Vagina (tissue), 2 donors: ENCODE measurements at regions not wholly inside any gene's neighbourhood (a gene's known extent, or its start where the extent isn't known, plus 50 kb on each side); places are given as distances from the start of the nearest gene placed in this dataset.

Source experiments
- DNase-seq, 2 donors: peaks; one replicate each; pipeline ENCODE4 v3.0.0-alpha.2; 2017; ENCODE audit errors: extremely low spot score in 2 of 2
- H3K27ac ChIP-seq: fragments of 200-600 bp; sonication (generic); one replicate; pipeline ENCODE4 v1.5.1; 2019
- H3K27me3 ChIP-seq: fragments of 200-600 bp; sonication (generic); one replicate; pipeline ENCODE4 v1.5.1; 2019
- H3K36me3 ChIP-seq, 2 donors: fragments of 200-600 bp; sonication (generic); one replicate each; pipeline ENCODE4 v1.5.1; 2017 to 2019
- H3K4me1 ChIP-seq: fragments of 200-600 bp; sonication (generic); one replicate; pipeline ENCODE4 v1.5.1; 2019
- H3K4me3 ChIP-seq, 2 donors: fragments of 200-600 bp; sonication (generic); 1 replicate in 1 of 2; 2 replicates in 1 of 2; pipeline ENCODE4 v1.5.1; 2016 to 2019
- H3K9me3 ChIP-seq: fragments of 200-600 bp; sonication (generic); one replicate; pipeline ENCODE4 v1.5.1; 2019
- POLR2A ChIP-seq, 2 donors: fragments of 450-650 bp; IDR thresholded peaks; one replicate each; pipeline ENCODE4 v1.6.1; 2017; ENCODE audit warnings: antibody characterized with exemption in 2 of 2, mild to moderate bottlenecking in 2 of 2, moderate library complexity in 2 of 2
- POLR2AphosphoS5 ChIP-seq, 2 donors: sonication (generic); formaldehyde crosslinking; IDR thresholded peaks; one replicate each; pipeline ENCODE4 v1.9.0; 2017; ENCODE audit warnings: antibody characterized with exemption in 2 of 2, mild to moderate bottlenecking in 2 of 2, low read depth in 1 of 2; ENCODE audit not compliant: insufficient read depth in 1 of 2
- intact Hi-C: fragments of 100-400 bp; cut with DNase I; formaldehyde crosslinking; loops from one replicate; pipeline ENCODE4 v1.15.1; 2023
- TF ChIP-seq, protein P1 (sequence below), 3 experiments: fragments of 450-650 bp in 2 of 3; fragments of 200-600 bp in 1 of 3; sonication (generic) in 1 of 3; IDR thresholded peaks; one replicate each; pipeline ENCODE4 v1.5.1; 2017 to 2019; ENCODE audit warnings: antibody characterized with exemption in 3 of 3, mild to moderate bottlenecking in 2 of 3, moderate library complexity in 2 of 3

DNA sequence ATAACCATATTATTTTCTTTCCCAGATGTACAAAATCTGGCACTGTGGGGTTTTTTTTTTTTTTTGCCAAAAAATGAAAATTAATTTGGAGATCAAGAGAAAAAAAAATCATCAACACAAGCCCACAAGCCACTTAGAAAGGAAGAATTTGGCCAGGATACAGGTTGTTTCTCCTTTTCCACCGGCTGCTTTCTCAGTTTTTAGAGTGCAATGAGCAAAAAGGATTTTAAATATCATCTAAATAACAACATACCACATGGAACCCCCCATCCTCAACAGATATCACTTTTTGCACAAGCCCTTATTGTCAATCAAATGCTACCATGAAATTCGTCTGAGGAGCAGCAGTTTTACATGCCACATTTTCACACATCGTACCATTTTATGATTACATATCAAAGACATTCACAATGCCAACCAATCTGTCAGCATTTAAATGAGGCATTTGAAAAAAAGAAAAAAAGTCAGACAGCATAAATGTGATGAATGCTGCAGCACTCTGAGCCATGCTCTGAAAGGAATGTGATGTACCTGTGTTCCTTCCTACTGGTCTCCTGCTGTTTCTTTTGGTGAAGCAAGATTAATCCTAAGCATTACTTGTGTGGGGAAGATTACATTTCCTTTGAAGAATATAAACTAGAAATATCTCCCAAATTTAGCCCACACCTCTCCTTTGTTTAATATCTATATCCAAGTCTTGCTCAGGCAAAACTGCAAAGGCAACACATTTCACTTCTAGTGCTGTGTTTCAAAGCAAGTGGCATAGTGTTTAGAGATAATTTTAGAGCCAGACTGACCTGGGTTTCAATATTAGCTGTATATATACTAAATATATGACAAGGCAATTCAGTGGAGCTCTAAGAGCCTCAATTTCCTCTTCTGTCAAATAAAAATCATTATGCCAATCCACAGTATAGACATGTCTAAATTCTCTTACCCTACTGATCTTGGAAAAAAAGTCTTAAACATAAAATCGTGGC, 391.3 kb downstream of the CMPK2 start:
- no peak overlapping the region for H3K27ac ChIP-seq
- H3K36me3 ChIP-seq, result no peaks in the 10 kb centered on the region
- no peaks in the 10 kb centered on the region for H3K27me3 ChIP-seq
- intact Hi-C loops, result no loop called here
- TF ChIP-seq POLR2A (IDR thresholded peaks at IDR 0.05) (no peak), POLR2AphosphoS5 (IDR thresholded peaks at IDR 0.05; ENCODE audit: insufficient read depth in 1 of 2, low read depth in 1 of 2) (no peak)
- TF ChIP-seq, protein P1, sequence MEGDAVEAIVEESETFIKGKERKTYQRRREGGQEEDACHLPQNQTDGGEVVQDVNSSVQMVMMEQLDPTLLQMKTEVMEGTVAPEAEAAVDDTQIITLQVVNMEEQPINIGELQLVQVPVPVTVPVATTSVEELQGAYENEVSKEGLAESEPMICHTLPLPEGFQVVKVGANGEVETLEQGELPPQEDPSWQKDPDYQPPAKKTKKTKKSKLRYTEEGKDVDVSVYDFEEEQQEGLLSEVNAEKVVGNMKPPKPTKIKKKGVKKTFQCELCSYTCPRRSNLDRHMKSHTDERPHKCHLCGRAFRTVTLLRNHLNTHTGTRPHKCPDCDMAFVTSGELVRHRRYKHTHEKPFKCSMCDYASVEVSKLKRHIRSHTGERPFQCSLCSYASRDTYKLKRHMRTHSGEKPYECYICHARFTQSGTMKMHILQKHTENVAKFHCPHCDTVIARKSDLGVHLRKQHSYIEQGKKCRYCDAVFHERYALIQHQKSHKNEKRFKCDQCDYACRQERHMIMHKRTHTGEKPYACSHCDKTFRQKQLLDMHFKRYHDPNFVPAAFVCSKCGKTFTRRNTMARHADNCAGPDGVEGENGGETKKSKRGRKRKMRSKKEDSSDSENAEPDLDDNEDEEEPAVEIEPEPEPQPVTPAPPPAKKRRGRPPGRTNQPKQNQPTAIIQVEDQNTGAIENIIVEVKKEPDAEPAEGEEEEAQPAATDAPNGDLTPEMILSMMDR (IDR thresholded peaks at IDR 0.05), result no peak
- DNase-seq, result no peak
- no peaks in the 10 kb centered on the region for H3K9me3 ChIP-seq
- no peaks in the 10 kb centered on the region for H3K4me1 ChIP-seq
- no peak overlapping the region for H3K4me3 ChIP-seq

DNA sequence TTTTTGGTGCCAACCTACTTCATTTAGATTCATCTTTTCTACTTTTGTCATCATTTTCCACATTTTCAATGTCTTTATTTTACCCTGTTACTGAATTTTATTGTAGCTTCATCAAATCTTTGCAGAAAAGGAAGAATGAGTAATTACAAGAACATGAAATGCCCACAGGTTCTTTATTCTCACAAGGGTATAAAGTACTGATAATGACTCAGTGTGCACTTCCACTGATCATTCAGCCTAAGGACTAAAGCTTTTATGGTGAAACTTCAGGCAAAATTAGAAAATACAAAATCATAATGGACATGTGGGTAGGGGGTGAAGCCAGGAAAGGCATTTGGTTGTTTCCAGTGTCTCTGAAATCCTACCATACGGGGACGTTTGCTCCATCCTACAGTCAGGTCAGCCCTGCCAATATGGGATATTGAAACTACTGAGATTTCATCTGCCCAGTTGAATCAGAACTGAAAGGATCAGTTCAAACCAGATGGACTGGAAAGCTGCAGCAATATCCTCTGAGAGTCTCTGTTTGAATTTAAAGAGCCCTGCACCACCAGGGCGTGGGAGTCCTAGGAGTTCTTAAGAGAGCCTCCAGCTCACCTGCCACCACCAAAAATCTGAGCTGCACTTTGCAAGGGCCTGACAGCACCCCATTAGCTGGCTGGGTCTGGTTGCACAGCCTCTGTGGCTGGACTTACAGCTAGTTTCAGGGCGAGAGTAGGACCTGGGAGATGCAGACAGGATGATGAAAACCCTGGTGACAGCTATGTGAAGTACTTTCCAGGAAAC, 390.4 kb downstream of the CMPK2 start:
- Histone ChIP-seq H3K4me3 (no peak overlapping the region), H3K36me3 (no peaks in the 10 kb centered on the region), H3K4me1 (no peaks in the 10 kb centered on the region), H3K27me3 (no peaks in the 10 kb centered on the region), H3K9me3 (no peaks in the 10 kb centered on the region), H3K27ac (no peak overlapping the region)
- TF ChIP-seq POLR2AphosphoS5 (IDR thresholded peaks at IDR 0.05; ENCODE audit: insufficient read depth in 1 of 2, low read depth in 1 of 2) (no peak), POLR2A (IDR thresholded peaks at IDR 0.05) (no peak)
- no peak for DNase-seq
- intact Hi-C loops, result no loop called here

DNA sequence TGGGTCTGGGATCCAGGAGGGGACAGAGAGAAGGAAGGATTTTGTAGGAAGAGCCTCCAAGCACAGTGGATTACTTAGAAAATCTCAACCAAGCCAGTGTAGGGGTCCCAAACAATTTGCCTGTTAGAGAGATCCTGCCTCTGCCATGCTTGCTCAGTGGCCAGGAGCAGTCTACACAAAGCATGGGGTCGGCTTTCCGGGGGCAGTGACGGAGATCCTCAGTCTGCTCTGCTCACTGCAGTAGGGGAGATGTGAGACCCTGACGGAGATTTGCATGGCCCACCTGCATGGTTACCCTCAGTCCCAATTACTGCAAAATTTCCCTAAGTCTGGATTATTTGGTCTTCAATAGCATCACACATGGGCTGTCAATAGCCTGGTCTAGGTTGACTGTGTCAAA, 385.2 kb downstream of the CMPK2 start:
- Histone ChIP-seq H3K4me3 (no peak overlapping the region), H3K36me3 (no peaks in the 10 kb centered on the region), H3K9me3 (no peaks in the 10 kb centered on the region), H3K27ac (no peak overlapping the region), H3K27me3 (no peaks in the 10 kb centered on the region), H3K4me1 (no peaks in the 10 kb centered on the region)
- no peak for TF ChIP-seq POLR2A (IDR thresholded peaks at IDR 0.05)
- no peak for DNase-seq
- intact Hi-C loops, result no loop called here

DNA sequence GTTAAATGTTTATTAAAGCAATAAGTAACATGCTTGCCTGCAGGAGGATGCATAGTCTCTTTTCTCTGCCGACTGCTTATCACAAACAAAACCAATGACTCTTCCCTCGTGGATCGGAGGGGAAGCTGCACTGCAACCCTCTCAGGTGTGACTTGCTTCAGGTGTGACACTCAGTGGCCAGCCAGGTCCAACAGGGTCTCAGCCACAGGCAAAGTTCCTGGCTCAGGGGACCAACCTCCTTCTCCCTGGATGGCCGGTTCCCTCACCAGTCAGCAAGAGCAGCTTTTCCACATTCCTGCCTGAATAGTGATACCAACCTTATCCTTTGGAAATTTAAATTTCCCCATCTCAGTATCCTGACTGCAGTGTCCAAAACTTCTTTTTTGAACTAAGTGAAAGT, 383.5 kb downstream of the CMPK2 start:
- no peak overlapping the region for H3K4me3 ChIP-seq
- no peak for DNase-seq
- H3K27ac ChIP-seq, result no peak overlapping the region
- intact Hi-C loops, result no loop called here
- H3K4me1 ChIP-seq, result no peaks in the 10 kb centered on the region
- H3K9me3 ChIP-seq, result no peaks in the 10 kb centered on the region
- no peaks in the 10 kb centered on the region for H3K27me3 ChIP-seq
- no peaks in the 10 kb centered on the region for H3K36me3 ChIP-seq
- TF ChIP-seq, protein P1 (IDR thresholded peaks at IDR 0.05), result no peak
- no peak for TF ChIP-seq POLR2A (IDR thresholded peaks at IDR 0.05)

DNA sequence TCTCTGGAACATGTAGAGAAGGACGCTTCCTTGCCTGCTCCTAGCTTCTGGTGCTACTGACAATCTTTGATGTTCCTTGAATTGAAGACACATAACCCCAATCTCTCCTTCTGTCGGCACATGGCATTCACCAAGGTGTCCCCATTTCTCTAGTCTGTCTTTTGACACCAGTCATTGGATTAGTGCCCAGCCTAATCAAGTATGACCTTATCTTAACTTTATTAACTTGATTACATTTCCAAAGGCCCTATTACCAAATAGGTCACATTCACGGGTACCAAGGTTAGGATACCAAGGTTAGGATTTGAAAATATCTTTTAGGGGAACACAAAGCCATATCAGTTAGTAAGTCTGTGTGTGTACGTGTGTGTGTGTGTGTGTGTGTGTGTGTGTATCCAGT, 377.9 kb downstream of the CMPK2 start:
- Histone ChIP-seq H3K27me3 (no peaks in the 10 kb centered on the region), H3K36me3 (no peaks in the 10 kb centered on the region), H3K9me3 (no peaks in the 10 kb centered on the region), H3K4me3 (no peak overlapping the region), H3K4me1 (no peaks in the 10 kb centered on the region), H3K27ac (no peak overlapping the region)
- no peak for DNase-seq
- TF ChIP-seq, protein P1 (IDR thresholded peaks at IDR 0.05), result no peak
- TF ChIP-seq POLR2AphosphoS5 (IDR thresholded peaks at IDR 0.05; ENCODE audit: insufficient read depth in 1 of 2, low read depth in 1 of 2), result no peak
- intact Hi-C loops, result no loop called here

DNA sequence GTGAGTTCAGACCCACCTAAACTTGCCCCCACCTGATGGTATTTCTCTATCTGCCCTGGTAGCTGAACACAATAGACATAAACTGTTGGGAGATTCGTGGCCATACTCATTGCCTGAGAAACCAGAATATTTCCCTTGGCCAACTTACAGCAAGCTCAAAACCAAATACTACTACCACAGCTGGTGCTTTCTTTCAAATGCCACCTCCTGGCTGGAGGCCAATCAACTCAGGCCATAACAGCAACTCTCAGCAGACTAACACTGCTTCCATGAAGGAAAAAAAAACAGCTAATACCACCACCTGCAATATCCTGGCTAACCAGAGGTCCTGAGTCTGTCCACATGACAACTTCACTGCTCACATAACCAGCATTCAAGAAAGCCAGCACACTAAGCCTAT, 373.1 kb downstream of the CMPK2 start:
- H3K27ac ChIP-seq, result no peak overlapping the region
- H3K36me3 ChIP-seq, result no peaks in the 10 kb centered on the region
- no peaks in the 10 kb centered on the region for H3K27me3 ChIP-seq
- intact Hi-C loops, result no loop called here
- no peaks in the 10 kb centered on the region for H3K9me3 ChIP-seq
- no peak overlapping the region for H3K4me3 ChIP-seq
- TF ChIP-seq POLR2AphosphoS5 (IDR thresholded peaks at IDR 0.05; ENCODE audit: insufficient read depth in 1 of 2, low read depth in 1 of 2) (no peak), POLR2A (IDR thresholded peaks at IDR 0.05) (no peak)
- TF ChIP-seq, protein P1 (IDR thresholded peaks at IDR 0.05), result no peak
- H3K4me1 ChIP-seq, result no peaks in the 10 kb centered on the region
- no peak for DNase-seq
